Fibroblast of lung (primary cell): ENCODE measurements at regions not wholly inside any gene's neighbourhood (a gene's known extent, or its start where the extent isn't known, plus 50 kb on each side); places are given as distances from the start of the nearest gene placed in this dataset.

Experiments
- EZH2 ChIP-seq: IDR thresholded peaks from 2 replicates; pipeline ENCODE4 v1.5.1; 2012; ENCODE audit warnings: low read length, control low read depth, mild to moderate bottlenecking; ENCODE audit errors: missing control alignments
- TF ChIP-seq, protein P1 (sequence below), 2 donors: IDR thresholded peaks in 1 of 2; conservative IDR thresholded peaks in 1 of 2; 1 replicate in 1 of 2; 2 replicates in 1 of 2; pipeline ENCODE4 v1.5.1; 2011 to 2012; ENCODE audit warnings: low read length in 2 of 2, control low read depth in 1 of 2, inconsistent platforms in 1 of 2, low read depth in 1 of 2, mild to moderate bottlenecking in 1 of 2

DNA sequence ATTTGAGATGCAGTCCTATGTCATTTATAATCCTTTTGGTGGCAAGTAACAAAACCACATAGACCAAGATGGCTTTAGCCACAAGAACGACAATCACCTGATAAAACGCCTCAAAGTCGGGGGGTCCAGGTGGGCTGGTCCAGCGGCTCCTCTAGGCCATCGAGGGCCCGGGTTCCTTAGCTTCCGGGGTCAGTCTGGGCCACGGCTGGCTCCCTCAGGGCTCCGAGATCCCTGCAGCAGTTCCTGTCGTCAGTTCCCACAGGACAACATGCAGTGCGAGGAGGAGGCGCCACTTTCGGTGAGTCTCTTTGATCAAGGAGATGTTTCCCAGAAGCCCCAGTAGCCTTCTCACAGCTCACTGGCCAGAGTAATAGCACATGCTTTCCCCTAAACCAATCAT is 574.6 kb downstream of the AACS start:
- TF ChIP-seq, protein P1, sequence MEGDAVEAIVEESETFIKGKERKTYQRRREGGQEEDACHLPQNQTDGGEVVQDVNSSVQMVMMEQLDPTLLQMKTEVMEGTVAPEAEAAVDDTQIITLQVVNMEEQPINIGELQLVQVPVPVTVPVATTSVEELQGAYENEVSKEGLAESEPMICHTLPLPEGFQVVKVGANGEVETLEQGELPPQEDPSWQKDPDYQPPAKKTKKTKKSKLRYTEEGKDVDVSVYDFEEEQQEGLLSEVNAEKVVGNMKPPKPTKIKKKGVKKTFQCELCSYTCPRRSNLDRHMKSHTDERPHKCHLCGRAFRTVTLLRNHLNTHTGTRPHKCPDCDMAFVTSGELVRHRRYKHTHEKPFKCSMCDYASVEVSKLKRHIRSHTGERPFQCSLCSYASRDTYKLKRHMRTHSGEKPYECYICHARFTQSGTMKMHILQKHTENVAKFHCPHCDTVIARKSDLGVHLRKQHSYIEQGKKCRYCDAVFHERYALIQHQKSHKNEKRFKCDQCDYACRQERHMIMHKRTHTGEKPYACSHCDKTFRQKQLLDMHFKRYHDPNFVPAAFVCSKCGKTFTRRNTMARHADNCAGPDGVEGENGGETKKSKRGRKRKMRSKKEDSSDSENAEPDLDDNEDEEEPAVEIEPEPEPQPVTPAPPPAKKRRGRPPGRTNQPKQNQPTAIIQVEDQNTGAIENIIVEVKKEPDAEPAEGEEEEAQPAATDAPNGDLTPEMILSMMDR (conservative IDR thresholded peaks at IDR 0.05 in 1 of 2, IDR thresholded peaks at IDR 0.05 in 1 of 2; ENCODE audit: low read depth in 1 of 2, low read length in 2 of 2): no peak
- no peak for TF ChIP-seq EZH2
